Activated CD8-positive, alpha-beta memory T cell treated with anti-CD3 and anti-CD28 coated beads, Interleukin-2, amount 50 U/mL, for 1 hour (primary cell): ENCODE measurements at regions not wholly inside any gene's neighbourhood (a gene's known extent, or its start where the extent isn't known, plus 50 kb on each side); places are given as distances from the start of the nearest gene placed in this dataset.
"Not testable (repeated sequence)": the region's sequence is repeated elsewhere in the genome, so short reads cannot be mapped to it uniquely, and the experiment has no call there.

ENCODE experiments used
- DNase-seq: peaks from one replicate; pipeline ENCODE4 v3.0.0-alpha.2; 2020; ENCODE audit errors: extremely low read depth

DNA sequence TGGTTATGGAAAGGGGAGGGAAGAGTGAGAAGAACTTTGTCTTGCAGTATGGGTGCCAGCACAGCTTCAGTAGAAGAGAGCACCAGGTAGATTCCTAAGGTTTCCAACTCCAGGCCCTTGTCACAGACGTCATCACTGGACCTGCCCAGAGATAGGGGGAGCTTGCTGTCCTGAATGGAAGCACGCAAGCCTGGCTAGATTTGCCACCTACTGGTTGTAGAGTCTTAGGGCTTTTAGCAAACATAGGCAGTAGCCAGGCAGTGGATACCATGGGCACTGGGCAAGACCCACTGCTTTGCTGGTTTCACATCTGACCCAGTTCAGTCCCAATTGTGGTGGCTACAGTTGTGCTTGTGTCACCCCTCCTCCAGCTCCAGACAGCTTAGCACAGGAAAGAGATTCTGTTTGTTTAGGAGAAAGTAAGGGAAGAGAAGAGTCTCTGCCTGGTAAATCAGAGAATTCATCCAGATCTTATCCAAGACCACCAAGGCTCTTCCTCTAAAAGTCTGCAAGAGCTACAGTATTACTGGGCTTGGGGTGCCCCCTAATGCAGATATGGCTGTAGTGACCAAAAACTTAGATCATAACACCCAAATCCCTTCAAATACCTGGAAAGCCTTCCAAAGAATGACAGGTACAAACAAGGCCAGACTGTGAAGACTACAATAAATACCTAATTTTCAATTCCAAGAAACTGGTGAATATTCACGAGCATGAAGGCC, 158.9 kb downstream of the HINT1 start:
- DNase-seq, result no peak

DNA sequence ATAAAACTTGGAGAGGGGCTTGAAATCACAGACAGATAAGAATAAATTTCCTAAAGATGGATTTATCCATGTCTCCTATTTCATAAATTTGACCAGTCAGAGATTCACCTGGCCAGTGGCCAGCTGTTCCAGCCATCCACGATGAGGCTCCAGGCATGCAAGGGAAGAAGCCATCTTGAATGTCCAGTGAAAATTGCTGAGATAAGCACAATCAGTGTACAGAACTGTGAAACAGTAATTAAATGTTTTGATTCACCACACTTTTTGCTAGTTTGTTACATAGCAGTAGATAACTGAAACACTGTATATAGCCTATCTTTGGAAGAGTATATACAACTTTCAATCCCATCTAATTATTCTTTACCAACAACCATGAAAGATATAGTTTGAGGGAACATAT, 163.5 kb downstream of the HINT1 start:
- no peak for DNase-seq

- DNase-seq, result no peak
Measured at GRCh38 chr5:131000289-131000688, 164.8 kb downstream of the HINT1 start.

GRCh38 chr5:130996720-130997119, 168.3 kb downstream of the HINT1 start:
- not testable (repeated sequence) for DNase-seq

DNA sequence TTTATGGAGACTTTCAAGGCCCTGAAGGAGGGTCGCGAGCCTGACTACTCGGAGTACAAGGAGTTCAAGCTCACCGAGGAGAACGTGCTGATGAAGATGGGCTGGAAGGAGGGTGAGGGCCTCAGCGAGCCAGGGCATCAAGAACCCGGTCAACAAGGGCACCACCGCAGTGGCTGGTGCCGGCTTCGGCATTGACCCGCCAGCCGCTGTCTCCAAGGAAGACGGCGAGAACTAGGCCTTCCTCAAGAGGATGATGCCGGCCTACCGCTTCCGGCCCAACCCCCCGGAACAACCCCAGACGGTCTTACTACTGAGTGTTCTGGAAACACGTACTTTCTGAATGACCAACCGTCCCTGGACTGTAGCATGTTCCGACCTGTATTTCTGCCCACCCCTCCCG, 169.2 kb downstream of the HINT1 start:
- no peak for DNase-seq

DNA sequence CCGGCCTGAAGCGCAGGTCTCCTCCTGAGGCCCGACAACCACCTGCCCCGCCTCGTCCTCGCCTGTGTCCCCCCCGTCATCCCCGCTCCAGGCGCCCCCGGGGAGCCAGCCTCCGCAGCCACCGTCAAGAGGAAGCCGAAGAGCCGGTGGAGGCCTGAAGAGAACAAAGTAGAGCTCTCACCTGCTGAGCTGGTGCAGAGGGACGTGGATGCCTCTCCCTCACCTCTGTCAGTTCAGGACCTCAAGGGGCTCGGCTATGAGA, 169.9 kb downstream of the HINT1 start:
- no peak for DNase-seq

DNA sequence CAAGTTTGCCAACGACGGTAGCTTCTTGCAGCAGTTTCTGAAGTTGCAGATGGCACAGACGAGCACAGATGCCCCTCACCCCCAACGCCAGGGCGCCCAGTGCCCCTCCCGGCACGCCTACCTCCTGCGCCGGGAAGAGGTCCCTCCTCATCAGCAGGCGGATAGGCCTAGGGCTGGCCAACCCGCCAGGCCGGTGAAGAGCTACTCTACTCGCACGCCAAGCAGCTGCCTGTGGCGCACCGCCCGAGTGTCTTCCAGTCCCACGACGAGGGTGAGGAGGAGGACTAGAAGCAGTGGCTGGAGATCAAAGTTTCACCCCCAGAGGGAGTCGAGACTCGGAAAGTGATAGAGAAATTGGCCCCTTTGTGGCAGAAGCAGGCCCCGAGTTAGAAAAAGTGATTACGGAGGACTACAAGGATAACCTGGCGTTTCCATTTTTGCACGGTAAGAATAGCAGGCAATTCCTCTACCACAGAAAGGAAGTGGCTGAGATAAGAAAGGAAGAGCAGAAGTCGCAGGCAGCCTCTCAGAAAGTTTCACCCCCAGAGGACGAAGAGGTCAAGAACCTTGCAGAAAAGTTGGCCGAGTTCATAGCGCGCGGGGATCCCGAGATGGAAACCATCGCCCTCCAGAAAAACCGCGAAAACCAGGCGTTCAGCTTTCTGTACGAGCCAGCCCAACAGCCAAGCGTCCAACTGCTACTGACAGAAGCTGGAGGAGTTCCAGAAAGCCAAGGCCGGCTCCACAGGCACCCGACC, 170.4 kb downstream of the HINT1 start:
- DNase-seq, result no peak

GRCh38 chr5:130992621-130993020, 172.4 kb downstream of the HINT1 start:
- DNase-seq, result no peak

DNA sequence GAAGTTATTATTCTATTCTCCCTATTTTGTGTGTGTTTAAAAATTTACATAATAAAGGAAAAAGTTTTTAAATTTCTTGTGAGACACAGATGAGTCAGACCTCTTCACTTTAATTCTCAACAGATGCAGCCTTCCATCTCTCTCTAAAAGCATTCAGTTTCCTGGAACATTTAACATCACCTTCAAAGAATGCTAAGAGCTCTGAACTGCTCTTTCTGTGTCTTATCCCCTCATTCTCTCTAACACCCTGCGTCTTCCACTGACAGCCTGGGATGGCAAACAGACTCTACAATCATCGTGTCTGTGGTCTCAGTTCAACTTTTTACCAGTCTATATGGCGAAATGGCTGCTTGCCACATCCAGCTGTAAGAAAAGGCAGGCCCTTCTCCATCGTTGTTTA, 173.0 kb downstream of the HINT1 start:
- no peak for DNase-seq

- no peak for DNase-seq
Measured at GRCh38 chr5:130985776-130986175, 179.3 kb downstream of the HINT1 start.

- DNase-seq, result no peak
Measured at GRCh38 chr5:130981663-130982062, 183.4 kb downstream of the HINT1 start.

- DNase-seq, result no peak
Measured at GRCh38 chr5:130978475-130978874, 186.6 kb downstream of the HINT1 start.

DNA sequence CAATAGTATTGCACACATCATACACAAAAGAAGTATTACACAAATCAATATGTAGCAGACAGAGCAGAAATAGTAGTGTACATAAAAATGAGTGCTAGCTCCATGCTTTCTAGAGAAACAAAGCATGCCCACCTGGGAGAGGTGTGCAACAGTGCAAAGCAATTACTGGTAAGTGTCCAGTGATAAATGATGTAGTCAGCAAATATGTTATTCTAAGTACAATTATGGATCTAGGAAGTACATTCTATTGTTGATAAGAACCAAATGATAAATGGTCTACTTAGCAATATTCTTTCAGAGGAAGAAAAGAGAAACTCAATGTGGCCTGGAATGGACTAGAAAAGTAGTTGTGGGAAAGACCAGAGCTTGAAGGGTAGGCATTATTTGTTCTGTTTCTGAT, 188.6 kb downstream of the HINT1 start:
- no peak for DNase-seq

- DNase-seq, result no peak
Measured at GRCh38 chr5:130975847-130976246, 189.2 kb downstream of the HINT1 start.

DNA sequence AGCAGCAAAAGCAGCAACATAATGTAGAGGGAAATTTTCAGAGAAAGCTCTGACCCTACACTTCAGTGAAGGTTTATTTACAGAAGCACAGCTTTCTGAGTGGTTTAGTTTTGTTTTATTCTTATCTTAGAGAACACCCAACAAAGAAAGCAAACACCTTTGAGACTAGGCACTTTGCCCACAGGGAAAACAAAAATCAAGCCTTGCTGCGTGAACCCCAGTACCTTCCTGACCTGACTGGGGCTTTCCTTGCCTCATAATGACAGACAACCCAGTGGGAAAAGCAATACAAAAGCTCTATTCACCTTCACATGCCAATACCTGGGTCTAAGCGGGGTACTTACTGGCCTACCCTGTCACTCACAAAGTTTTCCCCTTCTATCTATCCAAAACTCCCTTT, 189.8 kb downstream of the HINT1 start:
- no peak for DNase-seq

DNA sequence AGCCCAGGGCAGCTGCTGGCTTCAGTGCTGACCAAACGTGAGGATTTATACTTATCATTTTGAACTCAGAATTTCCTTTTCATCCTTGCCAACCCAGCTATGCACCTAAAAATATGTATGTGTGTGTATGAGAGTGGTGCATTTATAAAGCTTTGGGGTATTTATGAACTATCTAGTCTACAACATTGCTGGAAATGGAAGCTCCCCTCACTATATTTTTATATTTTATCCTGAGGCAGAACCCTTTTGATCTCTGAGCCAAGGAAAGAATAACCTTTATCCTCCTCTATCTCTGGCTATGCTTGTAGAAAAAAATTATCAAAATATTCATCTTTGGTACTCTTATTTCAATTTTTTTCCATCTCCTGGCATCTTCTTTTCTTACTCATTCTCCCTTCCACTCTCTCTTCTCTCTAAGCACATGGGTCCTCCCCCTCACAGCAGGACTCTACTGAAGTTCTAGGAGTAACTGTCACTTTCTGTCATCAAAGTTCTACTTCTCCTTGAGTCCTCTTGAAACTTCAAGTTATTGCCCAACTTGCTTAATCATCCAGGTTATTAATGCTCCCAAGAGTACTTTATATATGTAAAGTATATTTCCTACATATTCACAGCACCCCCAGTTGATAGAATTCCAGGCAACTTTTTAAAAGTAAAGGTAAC, 190.9 kb downstream of the HINT1 start:
- no peak for DNase-seq

DNA sequence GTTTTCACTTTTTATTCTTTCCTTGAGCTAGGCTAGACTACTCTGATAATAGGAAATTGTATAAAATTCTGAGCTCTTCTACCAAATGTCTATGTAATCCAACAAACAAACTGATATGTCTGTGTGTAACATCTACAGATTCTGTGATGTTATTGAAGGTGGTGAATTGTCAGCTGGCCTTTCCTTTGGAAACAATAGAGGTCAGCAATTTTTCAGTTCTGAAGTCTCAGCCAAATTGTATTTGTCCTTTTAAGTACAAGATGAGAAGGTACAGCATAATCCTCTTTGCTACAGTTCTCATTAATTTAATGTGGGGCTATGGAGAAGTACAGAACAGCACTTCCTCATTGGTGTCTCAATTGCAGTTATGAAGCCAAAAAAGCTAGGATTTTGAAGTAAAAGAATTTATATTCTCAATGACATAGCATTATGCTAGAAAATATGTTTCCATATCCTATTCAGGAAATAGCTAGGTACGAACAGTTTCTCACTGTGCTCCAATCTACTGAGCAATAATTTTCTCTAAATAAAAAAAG, 198.0 kb downstream of the HINT1 start:
- no peak for DNase-seq

DNA sequence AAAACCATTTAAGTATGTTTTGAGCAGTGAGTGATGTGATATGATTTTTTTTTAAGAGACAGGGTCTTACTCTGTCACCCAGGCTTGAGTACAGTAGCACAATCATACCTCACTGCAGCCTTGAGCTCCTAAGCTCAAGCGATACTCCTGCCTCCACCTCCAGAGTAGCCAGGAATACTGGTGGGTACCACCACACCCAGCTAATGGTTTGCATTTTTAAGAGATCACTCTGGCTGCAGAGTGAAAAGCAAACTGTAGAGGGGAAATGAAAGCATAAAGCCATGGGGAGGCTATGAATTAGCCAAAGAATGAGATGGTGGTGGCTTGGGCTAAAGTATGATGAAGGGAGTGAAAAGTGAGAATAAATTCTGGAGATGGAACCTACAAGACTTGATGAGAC, 199.1 kb downstream of the HINT1 start:
- no peak for DNase-seq

DNA sequence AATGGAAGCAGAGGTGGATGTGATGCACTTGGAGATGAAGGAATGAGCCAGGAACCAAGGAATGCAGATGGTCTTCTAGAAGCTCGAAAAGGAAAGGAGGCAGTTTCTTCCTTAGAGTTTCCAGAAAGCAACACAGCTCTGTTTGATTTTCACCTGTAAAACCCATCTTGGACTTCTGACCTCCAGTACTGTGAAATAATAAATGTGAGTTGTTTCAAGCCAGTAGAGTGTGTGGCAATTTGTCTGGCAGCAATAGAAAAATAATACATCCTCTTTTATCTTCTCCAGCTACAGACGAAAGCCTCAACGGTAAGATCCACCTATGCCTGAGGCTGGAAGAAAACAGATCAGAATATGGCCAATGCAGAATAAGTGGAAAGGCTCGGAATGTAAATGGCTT, 199.7 kb downstream of the HINT1 start:
- DNase-seq, result no peak

- no peak for DNase-seq
Measured at GRCh38 chr5:130964231-130965202, 200.5 kb downstream of the HINT1 start.

DNA sequence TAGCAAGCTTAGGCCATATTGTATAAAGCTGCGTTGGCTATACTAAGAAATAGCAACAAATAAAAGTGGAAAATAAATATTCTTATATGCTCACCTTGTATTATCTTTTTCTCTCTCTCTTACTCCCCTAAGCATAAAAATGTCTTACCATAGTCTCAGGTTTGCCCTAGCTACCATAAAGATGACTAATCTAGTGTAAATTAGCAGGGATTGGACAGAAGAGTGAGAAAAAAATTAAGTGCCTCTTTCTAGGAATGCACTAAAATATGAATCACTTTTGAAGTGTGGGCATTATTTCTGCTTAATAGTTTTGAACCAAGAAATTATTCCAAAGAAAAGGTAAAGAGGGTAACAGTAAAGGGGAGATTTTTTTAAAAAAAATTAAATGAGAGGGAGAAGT, 201.3 kb downstream of the HINT1 start:
- DNase-seq, result no peak

- DNase-seq, result no peak
Measured at GRCh38 chr5:130957151-130957550, 207.9 kb downstream of the HINT1 start.
